GM12878 (cell line): ENCODE measurements at regions not wholly inside any gene's neighbourhood (a gene's known extent, or its start where the extent isn't known, plus 50 kb on each side); places are given as distances from the start of the nearest gene placed in this dataset.

Experiments
- ATAC-seq: fragments of 200-7000 bp; cut with Tn5 transposase; 3 replicates; pipeline ENCODE4 v1.9.1; 2020; ENCODE audit warnings: mild to moderate bottlenecking, moderate library complexity
- BruUV-seq: library from RNA; stranded (reverse); fragments of 400-500 nt; replicated peaks from 2 replicates; lab custom pipeline; 2021; lab: Mats Ljungman, UMichigan
- CTCF ChIA-PET: fragments of 300-600 bp; sonication (Branson Sonifier 250); formaldehyde crosslinking; extraction: SDS; loops from one replicate; lab custom pipeline; 2021; ENCODE audit warnings: inconsistent platforms; lab: Yijun Ruan, JAX
- POLR2A ChIA-PET: fragments of 350-600 bp; formaldehyde crosslinking; extraction: SDS; loops from one replicate; lab custom pipeline; 2021; ENCODE audit warnings: inconsistent platforms; lab: Charles Lee
- RAD21 ChIA-PET: fragments of 300-600 bp; sonication (Branson Sonifier 250); formaldehyde crosslinking; loops from one replicate; lab custom pipeline; 2023; ENCODE audit warnings: antibody characterized with exemption; ENCODE audit not compliant: unreplicated experiment; lab: Charles Lee
- SMC1A ChIA-PET: fragments of 300-600 bp; sonication (Branson Sonifier 250); formaldehyde crosslinking; loops from one replicate; lab custom pipeline; 2023; ENCODE audit not compliant: unreplicated experiment, uncharacterized antibody; lab: Charles Lee
- DNase-seq: peaks from one replicate; pipeline ENCODE4 v3.0.0-alpha.2; 2011; ENCODE audit warnings: low read depth, low spot score
- FAIRE-seq: peaks from 3 replicates; lab custom pipeline; 2011; peaks lifted over from hg19 to GRCh38; lab: Jason Lieb, UNC
- H2AFZ ChIP-seq: 2 replicates; pipeline ENCODE4 v1.6.0; 2011; ENCODE audit warnings: low read depth, low read length, control low read depth; ENCODE audit not compliant: control insufficient read depth
- H3K27ac ChIP-seq: 2 replicates; pipeline ENCODE4 v1.5.1; 2011; ENCODE audit warnings: control low read depth; ENCODE audit not compliant: control insufficient read depth, insufficient read depth
- H3K27me3 ChIP-seq, 2 experiments: replicated peaks in 1 of 2; 2 replicates each; pipeline versions ENCODE4 v1.6.0 to v1.6.1; 2011; ENCODE audit warnings: low read length in 1 of 2; ENCODE audit not compliant: control insufficient read depth in 2 of 2, insufficient read depth in 2 of 2
- H3K36me3 ChIP-seq, 2 experiments: 2 replicates each; pipeline ENCODE4 v1.5.1; 2011; ENCODE audit warnings: low read length in 1 of 2; ENCODE audit not compliant: control insufficient read depth in 2 of 2, insufficient read depth in 2 of 2
- H3K4me1 ChIP-seq: 2 replicates; pipeline ENCODE4 v1.6.1; 2011; ENCODE audit warnings: mild to moderate bottlenecking, low read length, moderate library complexity, mixed read lengths; ENCODE audit not compliant: control insufficient read depth, insufficient read depth
- H3K4me2 ChIP-seq: 2 replicates; pipeline ENCODE4 v1.6.0; 2011; ENCODE audit warnings: control low read depth; ENCODE audit not compliant: control insufficient read depth, insufficient read depth
- H3K4me3 ChIP-seq: fragments of 200-600 bp; sonication (generic); 2 replicates; pipeline ENCODE4 v1.5.1; 2016
- H3K79me2 ChIP-seq: 2 replicates; pipeline ENCODE4 v1.6.0; 2011; ENCODE audit warnings: low read length; ENCODE audit not compliant: control insufficient read depth, insufficient read depth
- H3K9ac ChIP-seq: 2 replicates; pipeline ENCODE4 v1.8.0; 2011; ENCODE audit warnings: low read length, control low read depth, mixed read lengths; ENCODE audit not compliant: control insufficient read depth, insufficient read depth
- H3K9me3 ChIP-seq: replicated peaks from 3 replicates; pipeline ENCODE4 v1.5.1; 2011; ENCODE audit warnings: mild to moderate bottlenecking, low read length; ENCODE audit not compliant: control insufficient read depth, insufficient read depth
- H4K20me1 ChIP-seq: 2 replicates; pipeline ENCODE4 v1.6.0; 2011; ENCODE audit not compliant: control insufficient read depth, insufficient read depth
- CHD1 ChIP-seq: IDR thresholded peaks from 2 replicates; pipeline ENCODE4 v1.6.1; 2012; ENCODE audit warnings: low read depth, low read length, improper control_type of control experiment
- CREB1 ChIP-seq: IDR thresholded peaks from 2 replicates; pipeline ENCODE4 v1.6.1; 2012; ENCODE audit warnings: low read depth, mild to moderate bottlenecking, inconsistent platforms
- EGR1 ChIP-seq, 2 experiments: IDR thresholded peaks; 1 replicate in 1 of 2; 2 replicates in 1 of 2; pipeline ENCODE4 v1.6.1; 2011 to 2012; ENCODE audit warnings: low read depth in 2 of 2, low read length in 2 of 2, borderline replicate concordance in 1 of 2, mild to moderate bottlenecking in 1 of 2, moderate library complexity in 1 of 2
- FOXK2 ChIP-seq: fragments of 450-650 bp; IDR thresholded peaks from 2 replicates; pipeline ENCODE4 v1.6.1; 2017; ENCODE audit warnings: mild to moderate bottlenecking, moderate library complexity
- FOXM1 ChIP-seq: IDR thresholded peaks from 2 replicates; pipeline ENCODE4 v1.6.1; 2012; ENCODE audit warnings: low read depth, mild to moderate bottlenecking, inconsistent platforms, low read length, moderate library complexity
- GABPA ChIP-seq: IDR thresholded peaks from 2 replicates; pipeline ENCODE4 v1.6.1; 2014; ENCODE audit warnings: antibody characterized with exemption, low read depth, mild to moderate bottlenecking, inconsistent platforms
- HDAC6 ChIP-seq: fragments of 200-600 bp; sonication (generic); IDR thresholded peaks from one replicate; pipeline ENCODE4 v1.8.0; 2017; ENCODE audit warnings: antibody characterized with exemption; ENCODE audit not compliant: unreplicated experiment
- JUND ChIP-seq: IDR thresholded peaks from 2 replicates; pipeline ENCODE4 v1.6.1; 2012; ENCODE audit warnings: low read depth, mild to moderate bottlenecking, low read length, improper control_type of control experiment, moderate library complexity
- MEF2A ChIP-seq: IDR thresholded peaks from 2 replicates; pipeline ENCODE4 v1.6.1; 2011; ENCODE audit warnings: low read depth, mild to moderate bottlenecking, low read length, moderate library complexity; ENCODE audit not compliant: insufficient read depth
- POLR2A ChIP-seq: IDR thresholded peaks from 2 replicates; pipeline ENCODE4 v1.6.1; 2011; ENCODE audit warnings: low read depth, mild to moderate bottlenecking, low read length
- RCOR1 ChIP-seq: conservative IDR thresholded peaks from 2 replicates; pipeline ENCODE4 v1.6.1; 2012; ENCODE audit warnings: low read depth, low read length, improper control_type of control experiment
- STAT3 ChIP-seq: IDR thresholded peaks from 2 replicates; pipeline ENCODE4 v1.6.1; 2011; ENCODE audit warnings: low read depth, low read length, improper control_type of control experiment
- SUPT20H ChIP-seq: IDR thresholded peaks from 2 replicates; pipeline ENCODE4 v1.6.1; 2011; ENCODE audit warnings: low read depth, mild to moderate bottlenecking, low read length, moderate library complexity, borderline replicate concordance; ENCODE audit not compliant: control insufficient read depth
- ZBED1 ChIP-seq: IDR thresholded peaks from 2 replicates; pipeline ENCODE4 v1.6.1; 2016; ENCODE audit warnings: borderline replicate concordance
- ZNF24 ChIP-seq: fragments of 450-650 bp; IDR thresholded peaks from 2 replicates; pipeline ENCODE4 v1.6.1; 2017; ENCODE audit warnings: antibody characterized with exemption, mild to moderate bottlenecking
- WGBS: methylation state at CpG from one replicate; pipeline ENCODE4 v1.1.6; 2016; ENCODE audit warnings: low lambda C conversion rate; ENCODE audit not compliant: insufficient replicate concordance, insufficient coverage; ENCODE audit errors: missing lambda C conversion rate; 5-methylcytosine and 5-hydroxymethylcytosine counted together
- in situ Hi-C: fragments of 300-500 bp; cut with MboI; formaldehyde crosslinking; loops from 9 replicates; pipeline ENCODE4 v1.14.3; 2018; ENCODE audit warnings: mixed read lengths
- intact Hi-C: fragments of 100-400 bp; cut with micrococcal nuclease; formaldehyde crosslinking; loops from one replicate; pipeline ENCODE4 v1.14.2; 2022; ENCODE audit not compliant: unreplicated experiment
- TF ChIP-seq, protein P1 (sequence below): fragments of 450-650 bp; IDR thresholded peaks from 2 replicates; pipeline ENCODE4 v1.6.1; 2017; ENCODE audit warnings: mild to moderate bottlenecking, low read depth, inconsistent platforms; ENCODE audit not compliant: poor library complexity, severe bottlenecking
- TF ChIP-seq, protein P2 (sequence below): fragments of 450-650 bp; IDR thresholded peaks from 2 replicates; pipeline ENCODE4 v1.6.1; 2018; ENCODE audit warnings: borderline replicate concordance, mild to moderate bottlenecking; ENCODE audit not compliant: partially characterized antibody

DNA sequence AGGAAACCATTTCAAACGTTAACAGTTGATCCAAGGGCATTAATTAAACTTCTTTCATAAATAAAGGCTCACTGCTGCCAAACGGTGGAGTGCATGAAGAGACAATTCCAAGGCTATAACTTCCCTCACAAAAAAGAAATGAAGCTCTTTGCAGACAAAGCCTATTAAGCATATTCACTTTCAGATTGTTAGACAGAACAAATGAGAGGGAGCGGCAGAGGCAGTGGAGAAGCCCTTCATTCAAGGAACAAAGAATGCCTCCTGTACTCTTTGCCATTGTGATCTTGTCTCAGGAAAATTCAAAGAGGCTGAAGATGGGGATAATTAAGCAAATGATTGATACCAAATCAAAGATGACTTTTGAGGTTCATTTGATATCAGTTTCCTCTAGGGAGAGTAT is 370.5 kb upstream of the FAT1 start (continued):
- no peak for TF ChIP-seq STAT3
- TF ChIP-seq HDAC6, result no peak
- TF ChIP-seq CHD1, result no peak
- TF ChIP-seq CREB1, result no peak

DNA sequence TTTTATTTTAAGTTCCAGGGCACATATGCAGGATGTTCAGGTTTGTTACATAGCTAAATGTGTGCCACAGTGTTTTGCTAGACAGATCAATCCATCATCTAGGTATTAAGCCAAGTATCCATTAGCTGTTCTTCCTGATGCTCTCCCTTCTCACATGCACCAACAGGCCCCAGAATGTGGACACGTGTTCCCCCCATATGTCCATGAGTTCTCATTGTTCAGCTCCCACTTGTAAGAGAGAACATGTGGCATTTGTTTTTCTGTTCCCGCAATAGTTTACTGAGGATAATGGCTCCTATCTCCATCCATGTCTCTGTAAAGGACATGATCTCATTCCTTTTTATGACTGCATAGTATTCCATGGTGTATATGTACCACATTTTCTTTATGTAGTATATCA is 374.8 kb upstream of the FAT1 start:
- H3K9ac ChIP-seq, result no peak overlapping the region
- TF ChIP-seq ZNF24, result no peak
- no peak for TF ChIP-seq GABPA
- TF ChIP-seq ZBED1, result no peak
- no peak for TF ChIP-seq EGR1 (IDR thresholded peaks at IDR 0.05; ENCODE audit: borderline replicate concordance in 1 of 2, low read depth in 2 of 2, low read length in 2 of 2)
- TF ChIP-seq POLR2A, result no peak
- no peak for TF ChIP-seq RCOR1
- TF ChIP-seq FOXK2, result no peak
- no peak for TF ChIP-seq JUND
- TF ChIP-seq, protein P1, sequence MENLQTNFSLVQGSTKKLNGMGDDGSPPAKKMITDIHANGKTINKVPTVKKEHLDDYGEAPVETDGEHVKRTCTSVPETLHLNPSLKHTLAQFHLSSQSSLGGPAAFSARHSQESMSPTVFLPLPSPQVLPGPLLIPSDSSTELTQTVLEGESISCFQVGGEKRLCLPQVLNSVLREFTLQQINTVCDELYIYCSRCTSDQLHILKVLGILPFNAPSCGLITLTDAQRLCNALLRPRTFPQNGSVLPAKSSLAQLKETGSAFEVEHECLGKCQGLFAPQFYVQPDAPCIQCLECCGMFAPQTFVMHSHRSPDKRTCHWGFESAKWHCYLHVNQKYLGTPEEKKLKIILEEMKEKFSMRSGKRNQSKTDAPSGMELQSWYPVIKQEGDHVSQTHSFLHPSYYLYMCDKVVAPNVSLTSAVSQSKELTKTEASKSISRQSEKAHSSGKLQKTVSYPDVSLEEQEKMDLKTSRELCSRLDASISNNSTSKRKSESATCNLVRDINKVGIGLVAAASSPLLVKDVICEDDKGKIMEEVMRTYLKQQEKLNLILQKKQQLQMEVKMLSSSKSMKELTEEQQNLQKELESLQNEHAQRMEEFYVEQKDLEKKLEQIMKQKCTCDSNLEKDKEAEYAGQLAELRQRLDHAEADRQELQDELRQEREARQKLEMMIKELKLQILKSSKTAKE, result no peak
- no peak for TF ChIP-seq MEF2A
- no peak for TF ChIP-seq SUPT20H
- TF ChIP-seq, protein P2, sequence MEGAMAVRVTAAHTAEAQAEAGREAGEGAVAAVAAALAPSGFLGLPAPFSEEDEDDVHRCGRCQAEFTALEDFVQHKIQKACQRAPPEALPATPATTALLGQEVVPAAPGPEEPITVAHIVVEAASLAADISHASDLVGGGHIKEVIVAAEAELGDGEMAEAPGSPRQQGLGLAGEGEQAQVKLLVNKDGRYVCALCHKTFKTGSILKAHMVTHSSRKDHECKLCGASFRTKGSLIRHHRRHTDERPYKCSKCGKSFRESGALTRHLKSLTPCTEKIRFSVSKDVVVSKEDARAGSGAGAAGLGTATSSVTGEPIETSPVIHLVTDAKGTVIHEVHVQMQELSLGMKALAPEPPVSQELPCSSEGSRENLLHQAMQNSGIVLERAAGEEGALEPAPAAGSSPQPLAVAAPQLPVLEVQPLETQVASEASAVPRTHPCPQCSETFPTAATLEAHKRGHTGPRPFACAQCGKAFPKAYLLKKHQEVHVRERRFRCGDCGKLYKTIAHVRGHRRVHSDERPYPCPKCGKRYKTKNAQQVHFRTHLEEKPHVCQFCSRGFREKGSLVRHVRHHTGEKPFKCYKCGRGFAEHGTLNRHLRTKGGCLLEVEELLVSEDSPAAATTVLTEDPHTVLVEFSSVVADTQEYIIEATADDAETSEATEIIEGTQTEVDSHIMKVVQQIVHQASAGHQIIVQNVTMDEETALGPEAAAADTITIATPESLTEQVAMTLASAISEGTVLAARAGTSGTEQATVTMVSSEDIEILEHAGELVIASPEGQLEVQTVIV, result no peak
- TF ChIP-seq FOXM1, result no peak
- intact Hi-C loops, result no loop called here
- H3K4me2 ChIP-seq, result no peak overlapping the region
- H3K27ac ChIP-seq, result no peak overlapping the region
- H4K20me1 ChIP-seq, result no peaks in the 10 kb centered on the region
- ChIA-PET POLR2A (no interaction called here), RAD21 (no interaction called here), CTCF (no interaction called here), SMC1A (interaction anchor here (0.6 kb wide), 1 partner anchor 1668 kb away, joined by 3 read pairs; no protein-coding TSS in a partner anchor)
- no peaks in the 10 kb centered on the region for H3K27me3 ChIP-seq
- ATAC-seq (no peak), DNase-seq (no peak), FAIRE-seq (no peak)
- no peaks in the 10 kb centered on the region for H3K79me2 ChIP-seq
- in situ Hi-C loops, result no loop called here
- 0% methylated on average over 2 of the region's 2 CpGs for WGBS
- H2AFZ ChIP-seq, result no peak overlapping the region
- no peak overlapping the region for H3K4me3 ChIP-seq
- H3K36me3 ChIP-seq, result no peaks in the 10 kb centered on the region
- BruUV-seq, result no TSS peak
- H3K9me3 ChIP-seq, result no peaks in the 10 kb centered on the region
- H3K4me1 ChIP-seq, result no peaks in the 10 kb centered on the region
